Fibroblast of lung (primary cell): ENCODE measurements at regions not wholly inside any gene's neighbourhood (a gene's known extent, or its start where the extent isn't known, plus 50 kb on each side); places are given as distances from the start of the nearest gene placed in this dataset.

Experiments
- EZH2 ChIP-seq: IDR thresholded peaks from 2 replicates; pipeline ENCODE4 v1.5.1; 2012; ENCODE audit warnings: low read length, control low read depth, mild to moderate bottlenecking; ENCODE audit errors: missing control alignments
- TF ChIP-seq, protein P1 (sequence below), 2 donors: IDR thresholded peaks in 1 of 2; conservative IDR thresholded peaks in 1 of 2; 1 replicate in 1 of 2; 2 replicates in 1 of 2; pipeline ENCODE4 v1.5.1; 2011 to 2012; ENCODE audit warnings: low read length in 2 of 2, control low read depth in 1 of 2, inconsistent platforms in 1 of 2, low read depth in 1 of 2, mild to moderate bottlenecking in 1 of 2

DNA sequence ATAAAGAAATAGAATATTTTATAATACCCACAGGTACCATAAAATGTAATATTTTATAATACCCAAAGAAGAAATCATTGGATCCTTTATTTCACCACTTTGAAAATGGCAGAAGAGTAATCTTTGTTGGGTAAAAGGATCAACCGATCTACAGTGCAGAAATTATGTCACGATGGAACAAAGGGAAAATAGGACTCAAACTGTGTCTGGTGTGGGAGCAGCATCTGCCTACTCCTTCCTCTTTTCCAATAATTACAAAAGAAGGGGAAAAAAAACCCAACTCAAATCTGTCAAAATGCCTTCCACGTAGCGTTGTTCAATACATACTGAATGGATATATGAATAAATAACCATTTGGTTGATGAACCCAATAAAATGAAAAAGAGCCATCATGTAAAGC lies 492.6 kb upstream of the TBL1XR1 start:
- TF ChIP-seq, protein P1, sequence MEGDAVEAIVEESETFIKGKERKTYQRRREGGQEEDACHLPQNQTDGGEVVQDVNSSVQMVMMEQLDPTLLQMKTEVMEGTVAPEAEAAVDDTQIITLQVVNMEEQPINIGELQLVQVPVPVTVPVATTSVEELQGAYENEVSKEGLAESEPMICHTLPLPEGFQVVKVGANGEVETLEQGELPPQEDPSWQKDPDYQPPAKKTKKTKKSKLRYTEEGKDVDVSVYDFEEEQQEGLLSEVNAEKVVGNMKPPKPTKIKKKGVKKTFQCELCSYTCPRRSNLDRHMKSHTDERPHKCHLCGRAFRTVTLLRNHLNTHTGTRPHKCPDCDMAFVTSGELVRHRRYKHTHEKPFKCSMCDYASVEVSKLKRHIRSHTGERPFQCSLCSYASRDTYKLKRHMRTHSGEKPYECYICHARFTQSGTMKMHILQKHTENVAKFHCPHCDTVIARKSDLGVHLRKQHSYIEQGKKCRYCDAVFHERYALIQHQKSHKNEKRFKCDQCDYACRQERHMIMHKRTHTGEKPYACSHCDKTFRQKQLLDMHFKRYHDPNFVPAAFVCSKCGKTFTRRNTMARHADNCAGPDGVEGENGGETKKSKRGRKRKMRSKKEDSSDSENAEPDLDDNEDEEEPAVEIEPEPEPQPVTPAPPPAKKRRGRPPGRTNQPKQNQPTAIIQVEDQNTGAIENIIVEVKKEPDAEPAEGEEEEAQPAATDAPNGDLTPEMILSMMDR (conservative IDR thresholded peaks at IDR 0.05 in 1 of 2, IDR thresholded peaks at IDR 0.05 in 1 of 2; ENCODE audit: low read depth in 1 of 2, low read length in 2 of 2) = no peak
- no peak for TF ChIP-seq EZH2
